Panc1 (cell line): ENCODE measurements at regions not wholly inside any gene's neighbourhood (a gene's known extent, or its start where the extent isn't known, plus 50 kb on each side); places are given as distances from the start of the nearest gene placed in this dataset.

Experiments
- ATAC-seq: fragments of 200-7000 bp; cut with Tn5 transposase; 2 replicates; pipeline ENCODE4 v1.9.1; 2020; ENCODE audit warnings: mild to moderate bottlenecking, moderate library complexity
- BruUV-seq: library from RNA; stranded (reverse); fragments of 400-500 nt; replicated peaks from 2 replicates; lab custom pipeline; 2021; lab: Mats Ljungman, UMichigan
- CTCF ChIA-PET: fragments of 300-600 bp; sonication (Branson Sonifier 250); formaldehyde crosslinking; loops from one replicate; lab custom pipeline; 2022; ENCODE audit warnings: antibody characterized with exemption; lab: Charles Lee
- POLR2A ChIA-PET: fragments of 300-600 bp; sonication (Branson Sonifier 250); formaldehyde crosslinking; loops from one replicate; lab custom pipeline; 2022; ENCODE audit warnings: antibody characterized with exemption; lab: Charles Lee
- DNase-seq: peaks from one replicate; pipeline ENCODE4 v3.0.0-alpha.2; 2010; ENCODE audit warnings: low read depth, low spot score
- H3K27ac ChIP-seq: 2 replicates; pipeline ENCODE4 v1.5.1; 2011; ENCODE audit warnings: mild to moderate bottlenecking, low read length, inconsistent platforms
- H3K27me3 ChIP-seq: fragments of 200-500 bp; sonication (Bioruptor generic); 2 replicates; pipeline ENCODE4 v1.6.0; 2014; ENCODE audit warnings: low read length, inconsistent platforms; ENCODE audit not compliant: control insufficient read depth, insufficient read depth
- H3K36me3 ChIP-seq: fragments of 200-500 bp; sonication (Bioruptor generic); 2 replicates; pipeline ENCODE4 v1.5.1; 2014; ENCODE audit warnings: inconsistent platforms, mild to moderate bottlenecking, low read length, moderate library complexity; ENCODE audit not compliant: control insufficient read depth, insufficient read depth
- H3K4me1 ChIP-seq: 2 replicates; pipeline ENCODE4 v1.5.1; 2011; ENCODE audit warnings: inconsistent platforms, mild to moderate bottlenecking, low read length, moderate library complexity; ENCODE audit not compliant: control insufficient read depth, insufficient read depth
- H3K4me3 ChIP-seq, 2 experiments: 2 replicates each; pipeline ENCODE4 v1.5.1; 2011 to 2012; ENCODE audit warnings: low read depth in 2 of 2, low read length in 2 of 2, mild to moderate bottlenecking in 2 of 2, inconsistent platforms in 1 of 2, moderate library complexity in 1 of 2
- H3K9me3 ChIP-seq: fragments of 200-500 bp; sonication (Bioruptor generic); 2 replicates; pipeline ENCODE4 v1.5.1; 2014; ENCODE audit warnings: low read depth, mild to moderate bottlenecking, inconsistent platforms, low read length, moderate library complexity; ENCODE audit not compliant: control insufficient read depth, insufficient read depth
- POLR2AphosphoS5 ChIP-seq: IDR thresholded peaks from 2 replicates; pipeline ENCODE4 v1.6.1; 2012; ENCODE audit warnings: mild to moderate bottlenecking, low read depth, low read length, moderate library complexity
- SIN3A ChIP-seq: IDR thresholded peaks from 2 replicates; pipeline ENCODE4 v1.6.1; 2012; ENCODE audit warnings: low read depth, mild to moderate bottlenecking, low read length, moderate library complexity, borderline replicate concordance; ENCODE audit not compliant: insufficient read depth
- TCF7L2 ChIP-seq: IDR thresholded peaks from 2 replicates; pipeline ENCODE4 v1.6.1; 2011; ENCODE audit warnings: mild to moderate bottlenecking, low read depth, low read length, inconsistent platforms
- in situ Hi-C: cut with HindIII; loops from 2 replicates; pipeline ENCODE4 v1.10.0; 2016; ENCODE audit warnings: low sequenced_read_pairs, low pct_unique_long_range_greater_than_20kb
- intact Hi-C: fragments of 100-400 bp; cut with micrococcal nuclease; formaldehyde crosslinking; loops from one replicate; pipeline ENCODE4 v1.10.0; 2022; ENCODE audit not compliant: unreplicated experiment
- TF ChIP-seq, protein P1 (sequence below): fragments of 450-650 bp; IDR thresholded peaks from 2 replicates; pipeline ENCODE4 v1.5.1; 2017; ENCODE audit warnings: mild to moderate bottlenecking
- TF ChIP-seq, protein P2 (sequence below), 2 experiments: IDR thresholded peaks; 2 replicates each; pipeline ENCODE4 v1.6.1; 2011 to 2012; ENCODE audit warnings: low read depth in 2 of 2, control low read depth in 1 of 2, low read length in 1 of 2, mild to moderate bottlenecking in 1 of 2, moderate library complexity in 1 of 2; ENCODE audit not compliant: insufficient read depth in 1 of 2

DNA sequence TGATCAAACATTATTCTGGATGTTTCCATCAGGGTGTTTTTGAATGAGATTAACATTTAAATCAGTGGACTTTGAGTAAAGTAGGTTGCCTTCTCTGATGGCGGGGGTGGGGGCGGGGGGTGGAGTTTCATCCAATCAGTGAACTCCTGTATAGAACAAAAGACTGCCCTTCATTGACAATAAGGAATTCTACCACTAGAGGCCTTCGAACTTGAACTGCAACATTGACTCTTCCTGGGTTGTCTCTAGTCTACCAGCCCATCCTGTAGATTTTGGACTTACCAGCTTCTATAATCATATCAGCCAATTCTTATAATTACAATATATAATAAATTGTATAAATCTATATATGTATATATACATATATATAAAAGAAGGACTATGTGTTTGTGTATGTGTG is 520.4 kb upstream of the CXADR start:
- intact Hi-C loops = no loop called here
- H3K27ac ChIP-seq = no peak overlapping the region
- ATAC-seq (no peak), DNase-seq (no peak)
- POLR2A ChIA-PET = no interaction called here
- H3K36me3 ChIP-seq = no peaks in the 10 kb centered on the region
- H3K4me1 ChIP-seq = no peaks in the 10 kb centered on the region
- H3K9me3 ChIP-seq = no peaks in the 10 kb centered on the region
- H3K4me3 ChIP-seq = no peak overlapping the region
- no TSS peak for BruUV-seq
- in situ Hi-C loops = no loop called here
- TF ChIP-seq SIN3A (no peak), TCF7L2 (no peak)
- TF ChIP-seq, protein P1, sequence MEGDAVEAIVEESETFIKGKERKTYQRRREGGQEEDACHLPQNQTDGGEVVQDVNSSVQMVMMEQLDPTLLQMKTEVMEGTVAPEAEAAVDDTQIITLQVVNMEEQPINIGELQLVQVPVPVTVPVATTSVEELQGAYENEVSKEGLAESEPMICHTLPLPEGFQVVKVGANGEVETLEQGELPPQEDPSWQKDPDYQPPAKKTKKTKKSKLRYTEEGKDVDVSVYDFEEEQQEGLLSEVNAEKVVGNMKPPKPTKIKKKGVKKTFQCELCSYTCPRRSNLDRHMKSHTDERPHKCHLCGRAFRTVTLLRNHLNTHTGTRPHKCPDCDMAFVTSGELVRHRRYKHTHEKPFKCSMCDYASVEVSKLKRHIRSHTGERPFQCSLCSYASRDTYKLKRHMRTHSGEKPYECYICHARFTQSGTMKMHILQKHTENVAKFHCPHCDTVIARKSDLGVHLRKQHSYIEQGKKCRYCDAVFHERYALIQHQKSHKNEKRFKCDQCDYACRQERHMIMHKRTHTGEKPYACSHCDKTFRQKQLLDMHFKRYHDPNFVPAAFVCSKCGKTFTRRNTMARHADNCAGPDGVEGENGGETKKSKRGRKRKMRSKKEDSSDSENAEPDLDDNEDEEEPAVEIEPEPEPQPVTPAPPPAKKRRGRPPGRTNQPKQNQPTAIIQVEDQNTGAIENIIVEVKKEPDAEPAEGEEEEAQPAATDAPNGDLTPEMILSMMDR = no peak
- CTCF ChIA-PET = no interaction called here
- no peaks in the 10 kb centered on the region for H3K27me3 ChIP-seq

DNA sequence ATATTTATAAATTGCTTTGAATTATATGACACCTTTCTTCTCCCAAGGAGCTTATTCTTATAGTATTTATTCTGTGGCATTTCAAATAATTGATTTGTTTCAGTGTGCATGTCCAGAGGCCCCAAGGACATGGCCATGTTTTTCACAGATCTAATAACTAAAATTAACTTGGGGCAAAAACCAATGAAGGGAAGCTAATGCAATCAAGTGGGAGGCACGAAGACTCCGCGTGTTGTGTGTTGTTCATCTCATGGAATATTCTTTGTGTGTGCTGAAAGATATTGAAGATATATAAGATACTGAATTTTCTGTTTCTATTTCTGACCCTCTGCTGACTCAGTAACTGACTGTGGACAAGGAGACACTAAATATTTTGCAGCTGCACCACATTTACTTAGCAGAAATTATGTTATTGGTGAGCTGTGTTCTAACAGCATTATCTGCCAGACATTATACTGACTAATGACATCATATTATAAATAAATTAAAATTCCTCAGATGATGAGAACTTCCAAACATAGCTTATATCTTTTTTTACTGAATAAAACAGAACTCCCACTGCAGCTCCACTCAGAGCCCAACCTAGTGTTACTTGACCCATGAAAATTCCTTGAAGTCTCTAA is 519.3 kb upstream of the CXADR start:
- H3K4me1 ChIP-seq = no peaks in the 10 kb centered on the region
- no TSS peak for BruUV-seq
- no peak overlapping the region for H3K4me3 ChIP-seq
- intact Hi-C loops = no loop called here
- POLR2A ChIA-PET = no interaction called here
- no peaks in the 10 kb centered on the region for H3K27me3 ChIP-seq
- DNase-seq (no peak), ATAC-seq (no peak)
- TF ChIP-seq POLR2AphosphoS5 = no peak
- TF ChIP-seq TCF7L2 = no peak
- no peak for TF ChIP-seq SIN3A
- no peaks in the 10 kb centered on the region for H3K9me3 ChIP-seq
- in situ Hi-C loops = no loop called here
- H3K36me3 ChIP-seq = no peaks in the 10 kb centered on the region
- CTCF ChIA-PET = interaction anchor here (0.6 kb wide), 1 partner anchor 10 kb away, joined by 3 read pairs; no protein-coding TSS in a partner anchor
- H3K27ac ChIP-seq = no peak overlapping the region

DNA sequence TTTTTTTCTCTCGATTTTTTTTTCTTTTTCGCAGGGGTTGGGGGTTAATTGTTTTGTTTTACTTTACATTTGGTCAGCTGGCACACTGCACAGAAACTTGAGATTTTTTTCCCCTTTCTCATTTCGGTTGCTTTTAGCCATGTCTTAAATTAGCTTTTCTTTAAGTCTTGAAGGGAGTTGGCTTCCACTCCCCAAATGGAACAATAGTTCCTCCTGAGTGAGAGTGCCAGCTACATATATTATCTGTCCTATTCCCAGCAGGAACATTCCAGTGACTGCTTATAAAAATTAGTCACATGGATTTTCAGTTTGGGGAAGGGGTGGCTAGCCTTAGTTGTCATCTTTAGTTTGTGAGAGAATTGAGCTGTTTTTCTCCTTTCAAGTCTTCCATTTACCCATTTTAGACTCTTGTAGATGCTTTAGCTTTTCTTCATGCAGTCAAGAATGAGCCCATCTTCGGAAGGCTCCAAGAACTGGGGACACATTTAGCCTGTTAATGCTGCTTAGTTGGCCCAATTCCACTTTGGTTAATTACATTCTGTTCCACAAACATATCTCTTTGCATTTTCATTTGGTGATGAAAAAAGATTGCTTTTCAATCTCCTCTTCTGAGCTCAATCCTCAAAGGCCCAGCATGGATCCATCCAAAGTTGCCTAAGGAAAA is 510.1 kb upstream of the CXADR start:
- H3K27me3 ChIP-seq = no peaks in the 10 kb centered on the region
- DNase-seq (no peak), ATAC-seq (no peak)
- H3K4me1 ChIP-seq = no peaks in the 10 kb centered on the region
- ChIA-PET CTCF (no interaction called here), POLR2A (no interaction called here)
- no peak overlapping the region for H3K27ac ChIP-seq
- BruUV-seq = no TSS peak
- in situ Hi-C loops = no loop called here
- H3K4me3 ChIP-seq = no peak overlapping the region
- TF ChIP-seq SIN3A (no peak), POLR2AphosphoS5 (no peak), TCF7L2 (no peak)
- intact Hi-C loops = no loop called here
- no peaks in the 10 kb centered on the region for H3K36me3 ChIP-seq
- H3K9me3 ChIP-seq = no peaks in the 10 kb centered on the region

DNA sequence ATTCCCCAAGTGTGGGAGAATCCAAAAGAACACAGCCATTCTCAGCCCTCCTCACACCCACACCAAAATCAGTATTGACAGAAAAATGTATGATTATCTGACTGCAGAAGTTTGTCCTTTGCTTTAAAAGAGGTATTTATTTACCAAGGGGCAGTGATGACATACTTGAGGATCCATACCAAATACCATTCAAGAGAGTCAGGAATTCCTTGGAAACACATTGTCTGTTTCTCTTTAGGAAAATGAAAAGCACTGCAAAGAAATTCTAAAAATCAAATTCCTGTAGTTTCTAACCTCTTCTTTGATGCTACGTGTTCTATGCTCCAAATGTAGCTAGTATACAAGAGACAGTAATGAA is 509.6 kb upstream of the CXADR start:
- Histone ChIP-seq H3K36me3 (no peaks in the 10 kb centered on the region), H3K27me3 (no peaks in the 10 kb centered on the region), H3K4me3 (no peak overlapping the region), H3K4me1 (no peaks in the 10 kb centered on the region), H3K27ac (no peak overlapping the region), H3K9me3 (no peaks in the 10 kb centered on the region)
- in situ Hi-C loops = no loop called here
- ChIA-PET POLR2A (no interaction called here), CTCF (no interaction called here)
- intact Hi-C loops = no loop called here
- ATAC-seq = no peak
- no TSS peak for BruUV-seq
- TF ChIP-seq POLR2AphosphoS5 (no peak), SIN3A (no peak), TCF7L2 (no peak)
- TF ChIP-seq, protein P1 = no peak
- TF ChIP-seq, protein P2, sequence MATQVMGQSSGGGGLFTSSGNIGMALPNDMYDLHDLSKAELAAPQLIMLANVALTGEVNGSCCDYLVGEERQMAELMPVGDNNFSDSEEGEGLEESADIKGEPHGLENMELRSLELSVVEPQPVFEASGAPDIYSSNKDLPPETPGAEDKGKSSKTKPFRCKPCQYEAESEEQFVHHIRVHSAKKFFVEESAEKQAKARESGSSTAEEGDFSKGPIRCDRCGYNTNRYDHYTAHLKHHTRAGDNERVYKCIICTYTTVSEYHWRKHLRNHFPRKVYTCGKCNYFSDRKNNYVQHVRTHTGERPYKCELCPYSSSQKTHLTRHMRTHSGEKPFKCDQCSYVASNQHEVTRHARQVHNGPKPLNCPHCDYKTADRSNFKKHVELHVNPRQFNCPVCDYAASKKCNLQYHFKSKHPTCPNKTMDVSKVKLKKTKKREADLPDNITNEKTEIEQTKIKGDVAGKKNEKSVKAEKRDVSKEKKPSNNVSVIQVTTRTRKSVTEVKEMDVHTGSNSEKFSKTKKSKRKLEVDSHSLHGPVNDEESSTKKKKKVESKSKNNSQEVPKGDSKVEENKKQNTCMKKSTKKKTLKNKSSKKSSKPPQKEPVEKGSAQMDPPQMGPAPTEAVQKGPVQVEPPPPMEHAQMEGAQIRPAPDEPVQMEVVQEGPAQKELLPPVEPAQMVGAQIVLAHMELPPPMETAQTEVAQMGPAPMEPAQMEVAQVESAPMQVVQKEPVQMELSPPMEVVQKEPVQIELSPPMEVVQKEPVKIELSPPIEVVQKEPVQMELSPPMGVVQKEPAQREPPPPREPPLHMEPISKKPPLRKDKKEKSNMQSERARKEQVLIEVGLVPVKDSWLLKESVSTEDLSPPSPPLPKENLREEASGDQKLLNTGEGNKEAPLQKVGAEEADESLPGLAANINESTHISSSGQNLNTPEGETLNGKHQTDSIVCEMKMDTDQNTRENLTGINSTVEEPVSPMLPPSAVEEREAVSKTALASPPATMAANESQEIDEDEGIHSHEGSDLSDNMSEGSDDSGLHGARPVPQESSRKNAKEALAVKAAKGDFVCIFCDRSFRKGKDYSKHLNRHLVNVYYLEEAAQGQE (IDR thresholded peaks at IDR 0.05; ENCODE audit: insufficient read depth in 1 of 2, low read depth in 2 of 2, low read length in 1 of 2) = no peak
- no peak for DNase-seq
